GM19023 (cell line): ENCODE measurements at regions not wholly inside any gene's neighbourhood (a gene's known extent, or its start where the extent isn't known, plus 50 kb on each side); places are given as distances from the start of the nearest gene placed in this dataset.

Source experiments
- ATAC-seq: cut with Tn5 transposase; IDR thresholded peaks from one replicate; pipeline ENCODE4 v1.9.1; 2021; ENCODE audit warnings: mild to moderate bottlenecking, moderate library complexity; ENCODE audit not compliant: unreplicated experiment

GRCh38 chr2:111716905-111717775 lies 166.9 kb downstream of the ANAPC1 start:
- no peak for ATAC-seq
